Daoy (cell line): ENCODE measurements at regions not wholly inside any gene's neighbourhood (a gene's known extent, or its start where the extent isn't known, plus 50 kb on each side); places are given as distances from the start of the nearest gene placed in this dataset.

Experiments used
- DNase-seq: peaks from one replicate; pipeline ENCODE4 v3.0.0-alpha.2; 2015; ENCODE audit warnings: low read depth

GRCh38 chr2:145846982-145847381 lies 1327.1 kb upstream of the ZEB2 start:
- no peak for DNase-seq

- no peak for DNase-seq
Measured at GRCh38 chr2:145845923-145846322, 1326.0 kb upstream of the ZEB2 start.

- no peak for DNase-seq
Measured at GRCh38 chr2:145845207-145845894, 1325.4 kb upstream of the ZEB2 start.

GRCh38 chr2:145841973-145842372 lies 1322.1 kb upstream of the ZEB2 start:
- DNase-seq = no peak

- no peak for DNase-seq
Measured at GRCh38 chr2:145836986-145837385, 1317.1 kb upstream of the ZEB2 start.

- no peak for DNase-seq
Measured at GRCh38 chr2:145835665-145836064, 1315.7 kb upstream of the ZEB2 start.

- DNase-seq = no peak
Measured at GRCh38 chr2:145832681-145833080, 1312.8 kb upstream of the ZEB2 start.

GRCh38 chr2:145829931-145830330 lies 1310.0 kb upstream of the ZEB2 start:
- no peak for DNase-seq

- DNase-seq = no peak
Measured at GRCh38 chr2:145827235-145827634, 1307.3 kb upstream of the ZEB2 start.

GRCh38 chr2:145824384-145824783 lies 1304.5 kb upstream of the ZEB2 start:
- DNase-seq = no peak

GRCh38 chr2:145822892-145823534 lies 1303.1 kb upstream of the ZEB2 start:
- no peak for DNase-seq

- DNase-seq = no peak
Measured at GRCh38 chr2:145820651-145821050, 1300.7 kb upstream of the ZEB2 start.

GRCh38 chr2:145818890-145819504 lies 1299.1 kb upstream of the ZEB2 start:
- no peak for DNase-seq

GRCh38 chr2:145815933-145816332 lies 1296.0 kb upstream of the ZEB2 start:
- no peak for DNase-seq

GRCh38 chr2:145813481-145813880 lies 1293.6 kb upstream of the ZEB2 start:
- DNase-seq = no peak

GRCh38 chr2:145812165-145812554 lies 1292.2 kb upstream of the ZEB2 start:
- DNase-seq = no peak

- peak; percentile 18 for DNase-seq
Measured at GRCh38 chr2:145811276-145812164, 1291.6 kb upstream of the ZEB2 start.

- peak; percentile 4 for DNase-seq
Measured at GRCh38 chr2:145807968-145808367, 1288.0 kb upstream of the ZEB2 start.

- no peak for DNase-seq
Measured at GRCh38 chr2:145807554-145807953, 1287.6 kb upstream of the ZEB2 start.

- DNase-seq = no peak
Measured at GRCh38 chr2:145806546-145806945, 1286.6 kb upstream of the ZEB2 start.

GRCh38 chr2:145802133-145802532 lies 1282.2 kb upstream of the ZEB2 start:
- DNase-seq = no peak

- DNase-seq = no peak
Measured at GRCh38 chr2:145801210-145801609, 1281.3 kb upstream of the ZEB2 start.
